GM19468 (cell line): ENCODE measurements at regions not wholly inside any gene's neighbourhood (a gene's known extent, or its start where the extent isn't known, plus 50 kb on each side); places are given as distances from the start of the nearest gene placed in this dataset.

Experiments used
- ATAC-seq: cut with Tn5 transposase; IDR thresholded peaks from one replicate; pipeline ENCODE4 v1.9.1; 2021; ENCODE audit warnings: mild to moderate bottlenecking, moderate library complexity, moderate number of reproducible peaks; ENCODE audit not compliant: unreplicated experiment; ENCODE audit errors: extremely low read depth

DNA sequence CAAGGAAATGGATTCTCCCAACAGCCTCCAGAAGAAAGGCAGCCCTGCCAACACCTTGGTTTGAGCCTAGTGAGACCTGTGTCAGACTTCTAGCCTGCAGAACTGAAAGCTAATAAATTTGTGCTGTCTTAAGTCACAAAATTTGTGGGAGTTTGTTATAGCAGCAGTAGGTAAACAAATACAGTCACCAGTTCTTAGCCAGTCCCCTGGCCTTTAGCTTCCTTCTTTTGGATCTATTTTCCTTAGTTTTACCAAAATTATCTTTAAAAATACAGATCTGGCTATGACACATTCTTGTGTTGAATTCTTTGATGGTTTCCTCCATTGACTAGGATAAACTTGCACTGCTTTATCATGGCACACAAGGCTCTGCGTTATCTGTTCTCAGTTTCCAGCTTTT lies 697.9 kb upstream of the FANCL start:
- ATAC-seq = no peak

DNA sequence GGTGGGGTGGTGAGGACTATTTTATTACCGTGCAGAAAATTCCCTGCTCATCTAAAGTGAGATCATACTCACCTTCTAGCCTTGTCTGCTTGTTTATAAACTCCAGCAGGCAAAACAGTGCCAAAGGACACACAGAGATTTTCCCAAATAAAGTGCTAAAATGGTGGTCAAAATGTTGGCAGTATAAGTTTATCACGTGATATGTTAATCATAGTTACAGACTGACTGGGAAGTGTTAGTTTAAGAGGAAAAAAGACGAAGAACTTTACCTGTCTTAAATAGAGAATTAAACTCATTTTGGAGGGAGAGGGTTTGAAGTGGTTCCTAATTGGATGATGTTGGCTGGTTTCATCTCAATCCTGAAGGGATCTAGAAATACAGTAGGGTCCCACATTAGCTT lies 691.7 kb upstream of the FANCL start:
- ATAC-seq = no peak

DNA sequence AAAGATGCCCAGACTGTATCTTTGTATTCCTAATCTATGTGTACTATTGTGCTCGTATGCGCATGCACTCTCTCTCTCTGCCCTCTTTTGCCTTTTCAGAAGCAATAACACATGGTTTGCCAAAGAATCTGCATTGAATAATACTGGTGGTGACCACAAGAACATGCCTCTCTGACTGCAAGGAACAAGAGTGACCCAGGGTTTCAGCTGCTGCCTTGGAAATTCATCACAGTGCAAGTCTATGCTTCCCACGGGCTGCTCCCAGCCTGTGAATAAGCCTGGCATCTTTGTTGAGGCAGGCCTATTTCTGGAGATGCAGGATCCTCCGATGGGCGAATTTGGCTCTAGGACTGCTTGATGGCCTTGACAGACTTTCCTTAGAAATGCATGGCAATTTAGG lies 689.4 kb upstream of the FANCL start:
- ATAC-seq = no peak

DNA sequence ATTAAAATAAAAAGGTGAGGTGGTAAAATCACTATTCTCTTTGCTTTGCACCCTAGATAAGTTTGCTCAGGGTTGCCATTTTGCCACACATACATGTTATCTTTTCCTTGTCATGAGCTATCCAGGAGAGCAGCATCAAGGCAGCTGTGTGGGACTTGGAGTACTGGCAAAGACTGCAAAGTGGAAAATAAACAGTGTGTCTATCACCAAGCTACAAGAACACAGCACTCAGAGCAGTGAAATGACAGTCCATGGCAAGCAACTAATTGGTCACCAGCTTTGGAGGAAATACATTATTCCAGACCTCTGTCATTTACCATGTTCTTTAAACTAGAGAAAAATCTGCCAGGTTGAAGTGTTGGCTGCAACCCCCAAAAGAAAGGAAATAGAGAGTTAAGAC lies 687.8 kb upstream of the FANCL start:
- no peak for ATAC-seq

DNA sequence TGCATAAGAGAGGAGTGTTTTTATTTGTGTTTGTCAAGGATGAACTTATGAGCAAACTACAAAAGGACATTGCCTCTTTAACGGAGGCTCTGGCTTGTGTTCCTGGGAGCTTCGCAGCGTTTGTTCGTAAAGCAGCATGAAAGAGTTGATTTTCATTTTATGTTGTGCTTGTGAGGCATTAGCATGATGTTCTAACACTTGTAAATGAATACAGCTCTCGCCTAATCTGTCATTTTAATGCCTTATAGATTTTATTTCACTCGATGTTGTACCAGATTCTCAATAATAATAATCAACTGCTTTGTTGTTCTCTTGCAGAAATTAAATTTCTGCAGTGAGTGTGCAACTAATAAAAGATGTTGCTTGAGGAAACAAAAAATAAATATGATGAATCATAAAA lies 687.3 kb upstream of the FANCL start:
- ATAC-seq = no peak

DNA sequence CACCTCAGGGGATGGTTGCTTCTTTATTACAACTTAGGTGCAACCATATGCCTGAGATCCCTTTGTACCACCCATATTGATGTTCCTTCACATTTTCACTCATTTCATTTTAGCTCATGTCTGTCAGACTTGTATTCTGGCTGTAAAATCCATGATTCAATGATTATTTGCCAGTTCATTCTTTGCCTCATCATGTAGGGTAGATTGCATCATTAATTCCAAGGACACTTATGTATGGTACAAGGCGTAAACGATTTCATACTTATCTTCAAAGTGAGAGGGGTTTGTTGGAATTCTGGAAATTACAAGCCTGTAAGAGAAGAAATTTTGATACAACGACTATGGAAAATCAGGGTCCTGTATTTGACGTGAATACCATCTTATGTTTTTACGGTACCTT lies 685.0 kb upstream of the FANCL start:
- ATAC-seq = no peak

DNA sequence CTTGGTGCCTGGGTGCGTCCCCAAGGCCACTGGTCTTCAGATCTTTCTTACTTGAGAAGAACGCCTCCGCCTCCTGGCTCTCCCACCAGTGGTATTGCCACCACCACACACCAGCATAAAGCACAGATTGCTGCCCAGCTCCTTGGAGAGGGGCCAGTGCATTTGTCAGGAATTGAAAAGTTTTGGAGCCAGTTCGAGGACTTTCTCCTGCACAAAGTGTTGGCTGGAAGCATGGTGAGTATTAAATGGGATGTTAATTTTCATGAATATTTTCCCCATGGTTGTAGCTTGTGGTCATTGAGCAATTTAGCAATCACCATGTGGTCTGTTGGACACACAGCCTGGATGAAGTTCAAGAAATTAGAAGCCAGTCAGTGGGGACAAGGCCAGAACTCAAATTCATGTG lies 684.6 kb upstream of the FANCL start:
- no peak for ATAC-seq

DNA sequence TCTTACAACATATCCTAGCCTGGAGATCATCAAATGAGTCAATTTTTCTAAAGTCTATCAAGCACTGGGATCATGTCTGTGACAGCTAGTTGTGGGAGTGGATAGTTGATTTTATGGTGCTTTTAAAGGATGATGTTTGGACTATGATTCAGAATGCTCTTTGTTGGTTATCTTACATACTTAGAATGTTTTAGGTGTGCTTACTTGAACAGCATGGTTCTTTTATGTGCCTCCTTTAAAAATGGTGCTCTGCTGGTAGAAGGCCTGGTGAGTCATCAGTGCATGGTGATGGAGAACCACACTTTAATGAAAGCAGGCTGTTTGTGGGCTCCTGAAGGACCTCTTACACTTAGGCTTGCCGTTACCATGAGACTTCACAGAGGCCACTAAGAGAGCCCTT lies 682.7 kb upstream of the FANCL start:
- ATAC-seq = no peak

DNA sequence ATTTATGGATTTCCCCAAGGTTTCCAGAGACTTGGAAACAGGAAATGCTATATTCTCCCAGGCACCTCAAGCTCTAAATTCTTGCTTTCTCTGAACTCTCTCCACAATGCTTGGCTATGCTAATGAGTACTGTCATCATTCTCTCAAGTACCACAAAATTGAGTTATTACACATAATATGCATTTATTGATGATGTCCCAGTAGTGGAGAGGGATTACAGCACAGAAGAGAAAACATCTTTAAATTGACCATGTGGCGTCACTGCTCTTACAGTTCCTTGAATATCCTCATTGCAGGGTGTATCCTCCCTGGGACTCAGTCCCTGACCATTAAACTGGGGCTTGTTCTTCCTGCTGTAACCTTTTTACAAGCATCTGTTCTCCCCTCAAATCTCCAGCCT lies 681.1 kb upstream of the FANCL start:
- ATAC-seq = no peak

DNA sequence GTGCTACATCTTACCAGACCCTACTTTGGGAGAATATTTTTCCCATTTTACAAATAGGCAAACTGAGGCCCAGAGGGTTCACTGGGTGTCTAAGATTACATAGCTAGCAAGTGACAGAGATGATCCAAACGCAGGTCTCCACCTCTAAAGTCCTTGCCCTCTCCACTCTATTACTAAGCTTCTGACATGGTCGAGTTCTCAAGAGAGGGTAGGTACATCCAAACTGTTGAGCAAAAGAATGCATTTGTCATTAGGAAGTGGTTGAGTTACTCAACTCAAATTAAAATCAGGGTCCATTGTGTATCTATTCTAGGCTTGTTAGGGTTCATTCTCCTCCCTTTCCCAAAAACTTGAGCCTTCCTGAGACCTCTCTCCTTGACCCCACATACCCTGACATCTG lies 680.6 kb upstream of the FANCL start:
- ATAC-seq = no peak

DNA sequence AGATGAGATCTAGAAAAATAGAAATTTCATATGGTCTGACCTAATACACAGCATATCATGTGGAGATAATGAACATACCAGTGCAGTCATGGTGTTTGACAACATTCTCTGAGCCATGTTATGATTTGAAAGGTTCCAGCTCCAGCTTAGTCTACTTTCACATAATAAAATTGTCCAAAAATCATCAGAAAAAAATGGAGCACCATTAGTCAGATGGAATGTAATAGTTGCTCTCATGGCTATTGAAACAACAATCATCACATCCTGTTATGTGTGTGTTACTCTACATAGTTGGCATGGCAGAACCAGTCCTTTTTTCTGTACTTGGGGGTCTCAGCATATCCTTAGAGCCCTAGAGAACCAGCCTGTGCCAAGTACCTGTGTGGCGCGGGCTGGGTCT lies 678.9 kb upstream of the FANCL start:
- ATAC-seq = no peak

DNA sequence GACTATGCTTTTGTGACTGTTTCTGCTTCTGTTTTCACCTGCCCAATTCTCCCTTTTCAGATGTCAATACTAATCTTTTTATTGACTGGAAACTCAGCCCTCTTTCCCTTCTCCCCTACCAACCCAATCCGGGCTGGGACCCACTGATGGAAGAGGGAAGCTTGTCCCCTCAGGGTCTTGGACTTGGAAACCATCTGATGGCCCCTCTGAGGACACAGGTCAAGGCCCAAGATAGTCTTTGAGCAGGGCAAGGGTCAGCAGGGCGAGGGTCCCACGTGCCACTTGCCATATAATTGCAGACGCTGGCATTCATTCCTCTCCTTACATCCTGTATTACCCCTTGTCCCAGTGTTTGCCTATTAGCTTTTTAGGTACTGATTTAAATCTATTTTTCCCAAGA lies 678.2 kb upstream of the FANCL start:
- no peak for ATAC-seq

DNA sequence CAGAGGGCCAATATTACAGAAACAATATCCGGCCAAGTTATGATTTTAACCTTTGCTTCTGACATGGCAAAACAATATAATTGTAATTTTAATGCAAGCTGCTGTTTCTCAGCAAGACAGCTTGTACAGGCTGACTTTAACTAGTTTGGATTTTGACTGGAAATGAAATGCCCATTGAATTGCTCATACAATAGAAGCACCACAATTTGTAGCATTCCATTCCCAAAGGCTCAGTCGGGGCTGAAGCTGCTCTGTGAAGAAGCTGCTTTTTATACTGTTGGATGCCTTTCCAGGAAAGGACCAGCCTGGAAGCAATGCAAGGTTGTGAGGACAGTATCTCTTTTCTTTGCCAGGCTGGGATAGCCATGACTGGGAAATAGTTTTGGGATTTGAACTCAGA lies 677.0 kb upstream of the FANCL start:
- ATAC-seq = no peak

DNA sequence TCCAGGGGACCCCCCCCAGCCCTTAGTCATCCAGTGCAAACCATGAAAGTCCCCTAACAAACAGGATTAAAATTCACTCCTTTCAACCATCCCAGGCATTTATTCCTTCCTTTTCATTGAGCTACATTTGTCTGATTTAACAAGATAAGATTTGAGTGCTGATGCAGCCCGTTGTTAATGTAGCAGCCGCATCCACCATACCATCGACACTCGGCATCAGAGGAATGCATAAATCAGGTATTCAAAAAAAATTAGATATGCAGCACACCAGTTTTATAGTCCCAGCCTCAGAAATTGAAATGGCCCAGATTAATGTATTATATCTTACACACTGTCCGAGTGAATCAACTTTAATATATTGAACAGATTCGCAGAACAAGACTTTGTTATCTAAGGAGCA lies 676.5 kb upstream of the FANCL start:
- ATAC-seq = no peak

DNA sequence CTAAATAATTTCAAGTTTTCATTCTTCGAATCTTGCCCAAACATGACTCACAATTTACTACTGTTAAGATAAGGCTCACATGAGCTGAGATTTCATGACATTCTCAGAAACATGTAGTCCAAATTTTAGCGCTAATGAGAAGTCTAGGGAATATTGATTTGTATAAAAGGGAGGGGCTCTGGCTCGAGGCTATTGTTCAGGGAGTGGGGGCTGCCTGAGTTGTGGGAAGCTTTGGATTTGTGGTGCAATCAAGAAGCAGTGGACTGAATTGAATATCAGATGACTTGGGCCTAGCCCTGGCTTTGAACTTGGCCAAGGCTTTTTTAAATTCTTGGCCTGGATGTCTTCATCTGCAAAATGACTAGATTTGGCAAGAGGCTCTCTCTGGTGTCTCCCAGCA lies 674.9 kb upstream of the FANCL start:
- no peak for ATAC-seq

DNA sequence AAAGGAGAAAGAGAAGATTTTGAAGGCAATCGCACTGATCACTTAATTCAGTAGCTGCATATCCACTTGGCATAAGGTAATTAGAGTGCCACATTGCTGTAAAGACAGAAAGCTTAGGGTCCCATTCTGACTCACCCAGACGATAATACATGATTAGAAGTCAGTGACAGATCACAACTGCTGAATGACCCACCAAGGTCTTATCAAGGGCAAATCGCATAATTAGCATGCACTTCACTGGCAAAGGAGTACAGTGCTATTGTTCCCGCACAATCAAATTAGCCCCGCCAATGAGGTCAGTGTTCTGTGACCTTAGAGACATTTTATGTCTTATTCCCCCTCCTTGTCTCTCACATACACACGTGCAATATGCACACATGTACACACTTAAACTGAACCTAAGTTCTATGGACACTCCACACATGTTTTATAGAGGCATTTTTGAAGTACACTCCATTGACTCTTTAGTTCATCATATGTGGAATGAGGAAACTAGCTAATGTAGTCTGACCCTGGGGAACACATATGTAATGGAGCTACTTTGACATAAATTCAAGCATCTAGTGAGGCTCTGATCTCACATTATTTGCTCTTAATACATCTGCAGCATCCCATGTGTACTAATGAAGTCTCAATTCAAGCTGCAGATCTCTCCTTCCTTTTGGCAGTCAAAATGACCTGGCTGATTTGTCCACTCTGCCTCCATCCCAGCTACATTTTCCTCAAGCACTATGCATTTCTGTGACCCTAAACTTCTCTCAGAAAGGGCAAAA lies 673.8 kb upstream of the FANCL start:
- no peak for ATAC-seq

DNA sequence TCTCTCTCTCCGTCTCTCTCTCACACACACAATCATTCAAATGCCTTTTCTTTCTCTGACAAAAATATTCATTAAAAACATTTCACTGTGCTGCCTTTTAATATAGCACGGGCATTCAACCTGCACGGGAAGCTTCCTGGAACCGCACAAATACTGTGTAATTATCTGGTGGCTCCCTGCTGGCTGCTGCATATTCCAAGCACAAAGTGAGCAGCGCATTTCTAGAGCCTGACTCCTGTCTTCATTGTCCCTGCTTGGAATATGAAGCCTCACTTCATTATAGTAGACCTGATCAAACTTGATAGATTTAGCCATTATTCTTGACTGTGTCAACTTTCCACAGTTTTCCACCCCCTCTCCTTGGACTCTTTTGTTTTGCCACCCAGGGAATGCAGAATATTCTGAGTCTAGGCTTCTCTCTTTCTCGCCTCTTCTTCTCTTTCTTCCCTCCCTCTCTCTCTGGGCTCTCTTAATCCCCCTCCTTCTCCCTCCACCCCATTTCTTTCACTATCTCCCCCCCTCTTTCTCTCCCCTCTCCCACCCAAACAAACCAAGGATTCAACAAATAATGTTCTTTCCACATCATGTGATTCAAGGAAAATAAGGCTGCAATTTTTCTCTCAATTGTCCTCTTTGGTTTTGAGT lies 672.1 kb upstream of the FANCL start:
- no peak for ATAC-seq

DNA sequence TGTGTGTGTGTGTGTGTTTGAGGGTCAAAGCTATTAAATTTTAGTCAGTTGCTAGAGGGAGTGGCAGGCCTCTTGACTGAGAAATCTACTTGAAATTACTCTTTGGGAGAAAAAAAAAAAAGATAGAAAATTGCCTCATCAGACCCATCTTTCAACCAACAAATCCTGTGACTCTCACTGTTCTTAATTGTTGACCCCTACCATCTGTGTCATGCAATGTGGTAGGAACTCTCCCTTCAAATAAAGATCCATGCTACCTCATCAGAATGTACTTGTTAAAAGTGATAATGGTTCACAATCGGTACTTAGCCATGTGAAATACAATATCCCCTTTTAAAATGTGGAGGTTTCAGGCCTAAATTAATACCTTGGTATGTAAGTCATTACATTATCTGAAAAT lies 670.8 kb upstream of the FANCL start:
- ATAC-seq = no peak

DNA sequence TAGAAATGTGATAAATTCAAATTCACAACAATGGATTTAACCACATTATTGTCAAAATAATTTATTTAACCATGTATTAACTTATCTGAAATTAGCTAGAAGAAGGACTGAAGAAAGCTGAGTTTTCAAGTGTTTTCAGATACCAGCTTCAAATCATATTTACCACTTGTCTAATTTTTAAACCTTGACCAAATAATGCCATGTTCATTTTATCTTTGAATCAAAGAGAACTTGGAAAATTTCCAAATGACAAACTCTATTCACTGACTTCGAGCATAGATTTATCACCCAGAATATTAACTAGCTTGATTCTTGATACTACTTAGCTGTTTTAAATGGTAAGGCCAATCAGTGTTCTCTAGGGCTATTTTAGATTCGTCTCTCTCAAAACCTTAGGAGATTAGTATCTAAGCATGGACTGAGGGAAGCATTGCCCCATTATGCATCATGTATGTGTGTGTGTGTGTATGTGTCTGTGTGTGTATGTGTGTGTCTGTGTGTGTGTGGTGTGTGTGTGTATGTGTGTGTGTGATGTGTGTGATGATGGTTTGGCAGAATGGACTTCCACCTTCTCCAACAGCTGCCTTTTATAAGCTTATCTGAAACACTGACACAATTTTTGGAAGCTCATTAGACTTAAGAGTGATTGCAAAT lies 667.5 kb upstream of the FANCL start:
- no peak for ATAC-seq

DNA sequence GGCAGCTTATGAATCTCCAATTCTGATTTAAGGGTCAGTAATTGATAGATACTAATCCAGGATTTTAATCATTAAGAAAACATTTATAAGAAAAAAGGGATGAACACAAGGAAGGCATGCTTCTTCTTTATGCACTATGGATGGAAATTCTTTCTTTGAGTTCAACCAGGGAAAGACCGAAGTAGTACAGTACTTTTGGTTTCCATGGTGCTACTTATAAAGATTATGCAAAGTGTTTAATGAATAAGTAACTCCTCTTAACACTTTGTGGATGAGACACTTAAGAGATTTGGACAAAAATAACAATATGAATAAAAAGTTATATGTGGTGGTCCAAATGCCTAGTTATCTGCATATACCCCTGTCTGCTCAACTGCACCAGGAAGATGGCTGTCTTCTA lies 666.5 kb upstream of the FANCL start:
- no peak for ATAC-seq

DNA sequence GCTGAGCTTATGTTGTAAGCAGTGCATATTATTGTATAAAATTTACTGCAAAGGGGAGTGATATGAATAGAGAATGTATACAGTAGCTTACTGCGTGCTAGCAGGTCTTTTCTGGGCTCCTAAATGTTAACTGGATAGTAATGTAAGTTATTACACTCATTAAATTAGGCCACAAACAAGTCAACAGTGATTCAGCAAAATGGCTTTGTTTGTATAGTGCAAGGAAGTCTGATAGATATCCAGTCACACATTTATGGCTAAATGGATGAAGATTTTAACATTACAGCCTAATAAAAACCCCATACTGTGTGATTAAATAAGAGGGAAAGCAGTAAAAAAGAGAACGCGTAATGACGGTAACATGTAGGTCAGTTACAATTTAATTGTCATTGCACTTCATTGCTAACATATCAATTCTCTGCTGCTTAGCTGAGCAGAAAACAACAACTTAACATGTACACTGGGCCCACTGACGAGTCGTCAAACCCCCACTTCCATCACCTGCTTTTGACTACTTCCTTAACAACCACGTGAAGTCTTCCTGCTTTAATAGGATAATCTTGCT lies 665.0 kb upstream of the FANCL start:
- no peak for ATAC-seq
